Skeletal muscle cell (primary cell): ENCODE measurements at regions not wholly inside any gene's neighbourhood (a gene's known extent, or its start where the extent isn't known, plus 50 kb on each side); places are given as distances from the start of the nearest gene placed in this dataset.

Experiments
- DNase-seq: peaks from one replicate; pipeline ENCODE4 v3.0.0-alpha.2; 2010; ENCODE audit warnings: low read depth
- H3K4me3 ChIP-seq: 2 replicates; pipeline ENCODE4 v1.5.1; 2011; ENCODE audit warnings: low read depth, mild to moderate bottlenecking, control low read depth, low read length, moderate library complexity

- H3K4me3 ChIP-seq: no peak overlapping the region
- no peak for DNase-seq
These were observed 486.0 kb downstream of the BCAT1 start for GRCh38 chr12:24462946-24463345.

GRCh38 chr12:24460506-24460905 is 488.4 kb downstream of the BCAT1 start:
- no peak for DNase-seq
- no peak overlapping the region for H3K4me3 ChIP-seq

- DNase-seq: no peak
- no peak overlapping the region for H3K4me3 ChIP-seq
These were observed 488.8 kb downstream of the BCAT1 start for GRCh38 chr12:24460099-24460498.

- no peak overlapping the region for H3K4me3 ChIP-seq
- no peak for DNase-seq
These were observed 493.1 kb downstream of the BCAT1 start for GRCh38 chr12:24455811-24456210.

GRCh38 chr12:24447678-24448077 is 498.2 kb upstream of the SOX5 start:
- DNase-seq: no peak
- no peak overlapping the region for H3K4me3 ChIP-seq

GRCh38 chr12:24446287-24446686 is 496.8 kb upstream of the SOX5 start:
- DNase-seq: no peak
- no peak overlapping the region for H3K4me3 ChIP-seq

GRCh38 chr12:24444634-24445033 is 495.2 kb upstream of the SOX5 start:
- DNase-seq: no peak
- no peak overlapping the region for H3K4me3 ChIP-seq

GRCh38 chr12:24441458-24441857 is 492.0 kb upstream of the SOX5 start:
- H3K4me3 ChIP-seq: no peak overlapping the region
- no peak for DNase-seq

GRCh38 chr12:24436667-24437066 is 487.2 kb upstream of the SOX5 start:
- H3K4me3 ChIP-seq: no peak overlapping the region
- no peak for DNase-seq

GRCh38 chr12:24431872-24432271 is 482.4 kb upstream of the SOX5 start:
- H3K4me3 ChIP-seq: no peak overlapping the region
- no peak for DNase-seq

- no peak overlapping the region for H3K4me3 ChIP-seq
- no peak for DNase-seq
These were observed 478.3 kb upstream of the SOX5 start for GRCh38 chr12:24427776-24428175.

GRCh38 chr12:24425601-24425970 is 476.1 kb upstream of the SOX5 start:
- H3K4me3 ChIP-seq: no peak overlapping the region
- no peak for DNase-seq

GRCh38 chr12:24424889-24425600 is 475.6 kb upstream of the SOX5 start:
- no peak overlapping the region for H3K4me3 ChIP-seq
- DNase-seq: no peak

- H3K4me3 ChIP-seq: no peak overlapping the region
- no peak for DNase-seq
These were observed 474.9 kb upstream of the SOX5 start for GRCh38 chr12:24424376-24424775.

- no peak for DNase-seq
- H3K4me3 ChIP-seq: no peak overlapping the region
These were observed 474.1 kb upstream of the SOX5 start for GRCh38 chr12:24423611-24424010.

GRCh38 chr12:24421759-24422158 is 472.3 kb upstream of the SOX5 start:
- DNase-seq: no peak
- H3K4me3 ChIP-seq: no peak overlapping the region

GRCh38 chr12:24418157-24418556 is 468.7 kb upstream of the SOX5 start:
- H3K4me3 ChIP-seq: no peak overlapping the region
- DNase-seq: no peak

- no peak for DNase-seq
These were observed 467.1 kb upstream of the SOX5 start for GRCh38 chr12:24416423-24417109.

GRCh38 chr12:24415934-24416333 is 466.5 kb upstream of the SOX5 start:
- DNase-seq: no peak
- no peak overlapping the region for H3K4me3 ChIP-seq

More at GRCh38 chr12:24416423-24417109, 467.1 kb upstream of the SOX5 start:
- H3K4me3 ChIP-seq: no peak overlapping the region

- no peak for DNase-seq
- H3K4me3 ChIP-seq: no peak overlapping the region
These were observed 465.0 kb upstream of the SOX5 start for GRCh38 chr12:24414480-24414879.

- DNase-seq: no peak
- H3K4me3 ChIP-seq: no peak overlapping the region
These were observed 462.5 kb upstream of the SOX5 start for GRCh38 chr12:24411948-24412347.
